HL-60 (cell line): ENCODE measurements at regions not wholly inside any gene's neighbourhood (a gene's known extent, or its start where the extent isn't known, plus 50 kb on each side); places are given as distances from the start of the nearest gene placed in this dataset.

Source experiments
- DNase-seq, 2 experiments: peaks; one replicate each; pipeline ENCODE4 v3.0.0-alpha.2; 2010 to 2020; ENCODE audit warnings: low read depth in 1 of 2, low spot score in 1 of 2
- H3K27ac ChIP-seq: fragments of 250-450 bp; sonication (Bioruptor Pico); replicated peaks from 2 replicates; pipeline ENCODE4 v1.5.1; 2020; ENCODE audit warnings: mild to moderate bottlenecking, moderate library complexity
- H3K27me3 ChIP-seq: fragments of 250-450 bp; sonication (Bioruptor Pico); 2 replicates; pipeline ENCODE4 v1.5.1; 2021; ENCODE audit warnings: mild to moderate bottlenecking, moderate library complexity; ENCODE audit not compliant: insufficient read depth, poor library complexity, severe bottlenecking
- H3K4me3 ChIP-seq: replicated peaks from 2 replicates; pipeline ENCODE4 v1.5.1; 2011; ENCODE audit warnings: mild to moderate bottlenecking, control low read depth, low read length; ENCODE audit not compliant: insufficient read depth
- CTCF ChIP-seq: IDR thresholded peaks from one replicate; pipeline ENCODE4 v1.5.1; 2011; ENCODE audit warnings: low read length, control low read depth, inconsistent platforms; ENCODE audit not compliant: insufficient read depth
- GABPA ChIP-seq: IDR thresholded peaks from 2 replicates; pipeline ENCODE4 v1.6.1; 2012; ENCODE audit warnings: low read depth
- POLR2AphosphoS5 ChIP-seq: IDR thresholded peaks from 2 replicates; pipeline ENCODE4 v1.6.1; 2012; ENCODE audit warnings: low read depth
- SPI1 ChIP-seq: IDR thresholded peaks from 2 replicates; pipeline ENCODE4 v1.6.1; 2012; ENCODE audit warnings: low read depth, mild to moderate bottlenecking, borderline replicate concordance
- TF ChIP-seq, protein P1 (sequence below): IDR thresholded peaks from 2 replicates; pipeline ENCODE4 v1.6.1; 2012; ENCODE audit warnings: low read depth; ENCODE audit not compliant: insufficient replicate concordance

- no peak for DNase-seq
- H3K4me3 ChIP-seq = no peak overlapping the region
Observed at GRCh38 chr2:19434413-19434812, 76.0 kb upstream of the OSR1 start.

GRCh38 chr2:19426941-19427340 lies 68.5 kb upstream of the OSR1 start:
- no peak for DNase-seq
- no peak for TF ChIP-seq GABPA
- TF ChIP-seq, protein P1, sequence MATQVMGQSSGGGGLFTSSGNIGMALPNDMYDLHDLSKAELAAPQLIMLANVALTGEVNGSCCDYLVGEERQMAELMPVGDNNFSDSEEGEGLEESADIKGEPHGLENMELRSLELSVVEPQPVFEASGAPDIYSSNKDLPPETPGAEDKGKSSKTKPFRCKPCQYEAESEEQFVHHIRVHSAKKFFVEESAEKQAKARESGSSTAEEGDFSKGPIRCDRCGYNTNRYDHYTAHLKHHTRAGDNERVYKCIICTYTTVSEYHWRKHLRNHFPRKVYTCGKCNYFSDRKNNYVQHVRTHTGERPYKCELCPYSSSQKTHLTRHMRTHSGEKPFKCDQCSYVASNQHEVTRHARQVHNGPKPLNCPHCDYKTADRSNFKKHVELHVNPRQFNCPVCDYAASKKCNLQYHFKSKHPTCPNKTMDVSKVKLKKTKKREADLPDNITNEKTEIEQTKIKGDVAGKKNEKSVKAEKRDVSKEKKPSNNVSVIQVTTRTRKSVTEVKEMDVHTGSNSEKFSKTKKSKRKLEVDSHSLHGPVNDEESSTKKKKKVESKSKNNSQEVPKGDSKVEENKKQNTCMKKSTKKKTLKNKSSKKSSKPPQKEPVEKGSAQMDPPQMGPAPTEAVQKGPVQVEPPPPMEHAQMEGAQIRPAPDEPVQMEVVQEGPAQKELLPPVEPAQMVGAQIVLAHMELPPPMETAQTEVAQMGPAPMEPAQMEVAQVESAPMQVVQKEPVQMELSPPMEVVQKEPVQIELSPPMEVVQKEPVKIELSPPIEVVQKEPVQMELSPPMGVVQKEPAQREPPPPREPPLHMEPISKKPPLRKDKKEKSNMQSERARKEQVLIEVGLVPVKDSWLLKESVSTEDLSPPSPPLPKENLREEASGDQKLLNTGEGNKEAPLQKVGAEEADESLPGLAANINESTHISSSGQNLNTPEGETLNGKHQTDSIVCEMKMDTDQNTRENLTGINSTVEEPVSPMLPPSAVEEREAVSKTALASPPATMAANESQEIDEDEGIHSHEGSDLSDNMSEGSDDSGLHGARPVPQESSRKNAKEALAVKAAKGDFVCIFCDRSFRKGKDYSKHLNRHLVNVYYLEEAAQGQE = no peak
- TF ChIP-seq POLR2AphosphoS5 = no peak
- TF ChIP-seq SPI1 = no peak
- TF ChIP-seq CTCF = no peak
- no peak overlapping the region for H3K4me3 ChIP-seq
- H3K27me3 ChIP-seq = no peaks in the 10 kb centered on the region
- no peak overlapping the region for H3K27ac ChIP-seq

More at GRCh38 chr2:19434413-19434812, 76.0 kb upstream of the OSR1 start:
- TF ChIP-seq GABPA = no peak
- no peak for TF ChIP-seq POLR2AphosphoS5
- TF ChIP-seq CTCF = no peak
- TF ChIP-seq, protein P1 = no peak
- H3K27ac ChIP-seq = no peak overlapping the region
- H3K27me3 ChIP-seq = peaks cover 3% of the 10 kb centered on the region

GRCh38 chr2:19426144-19426543 lies 67.7 kb upstream of the OSR1 start:
- no peaks in the 10 kb centered on the region for H3K27me3 ChIP-seq
- H3K4me3 ChIP-seq = no peak overlapping the region
- H3K27ac ChIP-seq = no peak overlapping the region
- DNase-seq = no peak
- no peak for TF ChIP-seq SPI1
- no peak for TF ChIP-seq GABPA
- TF ChIP-seq, protein P1 = no peak
- no peak for TF ChIP-seq POLR2AphosphoS5
- no peak for TF ChIP-seq CTCF
